HG02759 (cell line): ENCODE measurements at regions not wholly inside any gene's neighbourhood (a gene's known extent, or its start where the extent isn't known, plus 50 kb on each side); places are given as distances from the start of the nearest gene placed in this dataset.

Source experiments
- ATAC-seq: cut with Tn5 transposase; IDR thresholded peaks from one replicate; pipeline ENCODE4 v1.9.1; 2021; ENCODE audit warnings: mild to moderate bottlenecking, moderate library complexity; ENCODE audit not compliant: unreplicated experiment

DNA sequence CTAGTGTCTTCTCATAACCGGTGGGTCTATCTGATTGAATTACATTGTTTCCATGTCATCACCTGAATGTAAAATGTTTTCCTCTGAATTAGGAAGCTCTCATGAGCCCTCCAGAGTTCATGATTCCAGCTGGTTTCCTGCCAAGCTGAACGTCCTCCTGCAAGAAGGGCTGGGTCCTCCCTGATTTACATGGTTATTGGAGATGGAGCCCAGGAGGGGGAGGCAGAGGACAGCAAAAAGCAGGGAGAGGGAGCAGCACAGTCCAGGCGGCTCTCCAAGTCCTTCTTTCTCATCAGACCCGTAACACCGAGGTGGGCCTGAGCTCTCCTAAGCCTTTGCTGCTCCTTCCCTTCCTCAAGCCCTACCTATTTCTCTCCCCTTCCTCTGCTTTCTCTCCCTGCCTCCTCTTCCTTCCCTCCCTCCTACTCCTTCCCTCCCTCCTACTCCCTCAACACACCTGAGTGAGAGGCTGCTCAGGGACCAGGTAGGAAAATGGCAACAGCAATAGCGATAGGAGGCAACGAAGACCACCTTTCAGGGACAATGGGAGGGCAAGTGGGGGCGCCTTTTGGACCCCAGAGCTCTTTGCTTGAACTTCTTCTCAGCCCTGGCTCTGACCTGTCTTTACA lies 265.9 kb downstream of the PRDM2 start:
- no peak for ATAC-seq

DNA sequence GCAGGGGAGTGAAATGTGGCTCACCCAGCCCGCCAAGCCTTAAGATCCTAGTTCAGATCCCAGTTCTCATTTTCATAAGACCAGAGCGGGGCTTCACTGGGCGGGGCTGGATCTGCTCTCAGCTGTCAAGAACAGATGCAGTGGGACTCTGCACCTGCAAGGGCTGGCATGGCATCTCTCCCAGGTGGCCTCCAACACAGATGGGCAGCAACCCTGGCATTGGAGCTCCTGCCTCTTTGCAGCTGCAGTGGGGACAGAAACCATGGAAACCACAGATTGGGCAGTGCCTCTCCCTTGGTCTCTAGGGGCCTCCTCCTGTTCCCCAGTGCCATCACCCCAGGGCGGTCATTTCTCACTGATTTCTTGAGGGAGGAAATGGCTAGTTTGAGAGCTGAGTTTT lies 267.7 kb downstream of the PRDM2 start:
- ATAC-seq = no peak

DNA sequence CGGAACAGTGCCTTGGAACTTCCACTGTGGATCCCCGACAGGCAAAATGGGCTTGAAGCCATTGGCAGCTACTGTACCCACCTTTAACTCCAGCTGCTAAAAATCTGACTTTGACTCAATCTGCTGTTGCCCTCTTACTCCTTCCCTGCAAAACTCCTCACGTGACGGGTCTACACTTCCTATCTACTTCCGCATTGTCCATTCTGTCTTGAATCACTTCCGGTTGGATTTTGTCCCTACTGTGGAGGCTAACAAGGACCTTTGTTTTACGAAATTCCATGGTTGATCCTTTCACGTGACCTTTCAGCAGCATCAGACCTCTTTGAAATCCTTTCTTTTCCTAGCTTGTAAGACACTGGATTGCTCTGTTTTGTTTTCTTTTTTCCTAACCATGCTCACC lies 268.4 kb downstream of the PRDM2 start:
- no peak for ATAC-seq

DNA sequence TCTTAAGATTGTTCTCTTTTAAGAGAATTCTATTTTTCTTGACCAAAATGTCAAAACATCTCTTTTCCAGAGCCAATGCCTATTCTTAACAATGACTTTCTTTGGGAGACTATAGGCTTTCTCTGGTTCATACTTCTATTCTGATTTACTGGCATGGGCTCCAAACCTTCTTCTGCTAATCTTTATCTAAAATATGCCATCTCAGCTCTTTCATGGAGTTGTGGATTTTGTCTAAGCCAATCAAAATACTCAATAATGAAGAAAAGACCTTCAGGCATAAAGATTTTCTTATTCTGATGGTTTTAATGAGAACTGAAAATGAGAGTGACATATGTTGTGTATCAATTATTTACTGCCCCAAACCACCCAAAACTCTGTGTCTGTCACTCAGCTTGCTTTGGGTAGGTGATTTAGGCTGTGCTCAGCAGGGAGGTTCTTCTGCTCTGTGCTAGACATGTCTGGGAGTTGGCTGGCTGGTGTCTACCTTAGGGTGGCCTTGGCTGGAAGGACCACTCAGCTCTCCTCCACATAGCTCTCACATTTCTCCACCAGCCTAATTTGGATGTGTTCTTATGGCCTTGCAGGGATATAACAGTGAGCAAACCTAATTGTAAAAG lies 270.8 kb downstream of the PRDM2 start:
- no peak for ATAC-seq

DNA sequence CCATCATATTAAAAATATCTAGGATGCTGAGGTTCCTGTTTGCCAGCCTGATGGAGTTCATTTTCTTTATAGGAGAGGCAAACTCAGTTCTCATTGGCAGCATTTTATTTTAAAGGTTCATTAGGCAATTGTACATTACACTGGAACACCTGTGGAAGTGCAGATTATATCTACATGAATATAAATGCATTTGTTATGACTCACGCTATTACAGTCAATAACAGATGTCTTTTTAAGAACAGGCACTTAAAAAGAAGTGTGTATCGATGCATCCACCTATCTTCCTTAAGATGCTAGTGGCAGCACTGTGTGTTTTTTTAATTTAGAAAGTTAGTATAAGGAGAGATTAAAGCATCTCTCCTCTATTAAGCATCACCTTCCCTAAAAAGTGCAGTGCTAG lies 276.5 kb downstream of the PRDM2 start:
- ATAC-seq = no peak

DNA sequence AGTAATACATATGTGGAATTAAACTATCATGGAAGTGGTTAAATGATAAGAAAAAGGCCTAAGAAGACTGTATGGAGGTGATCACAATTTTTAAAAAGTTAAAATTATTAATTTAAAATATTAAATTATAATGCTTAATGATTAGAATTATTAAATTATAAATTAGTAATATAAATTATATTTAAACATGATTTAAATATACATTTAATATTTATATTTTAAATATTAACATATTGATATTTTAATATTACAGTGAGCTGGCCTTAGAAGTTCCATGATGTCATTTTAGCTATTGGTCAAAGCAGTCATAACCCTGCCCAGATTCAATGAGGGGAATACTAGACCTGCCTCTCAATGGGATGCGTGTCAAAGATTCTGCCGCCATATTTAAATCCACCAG lies 281.2 kb downstream of the PRDM2 start:
- ATAC-seq = no peak

DNA sequence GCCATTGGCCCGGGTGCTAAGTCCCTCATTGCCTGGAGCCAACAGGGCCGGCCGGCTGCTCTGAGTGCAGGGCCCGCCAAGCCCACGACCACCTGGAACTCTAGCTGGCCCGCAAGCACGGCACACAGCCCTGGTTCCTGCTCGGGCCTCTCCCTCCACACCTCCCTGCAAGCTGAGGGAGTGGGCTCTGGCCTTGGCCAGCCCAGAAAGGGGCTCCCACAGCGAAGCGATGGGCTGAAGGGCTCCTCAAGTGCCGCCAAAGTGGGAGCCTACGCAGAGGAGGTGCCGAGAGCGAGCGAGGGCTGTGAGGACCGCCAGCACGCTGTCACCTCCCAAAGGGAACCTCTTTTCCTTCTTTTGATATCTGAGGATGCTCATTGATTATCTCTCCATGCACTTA lies 283.4 kb downstream of the PRDM2 start:
- ATAC-seq = no peak

DNA sequence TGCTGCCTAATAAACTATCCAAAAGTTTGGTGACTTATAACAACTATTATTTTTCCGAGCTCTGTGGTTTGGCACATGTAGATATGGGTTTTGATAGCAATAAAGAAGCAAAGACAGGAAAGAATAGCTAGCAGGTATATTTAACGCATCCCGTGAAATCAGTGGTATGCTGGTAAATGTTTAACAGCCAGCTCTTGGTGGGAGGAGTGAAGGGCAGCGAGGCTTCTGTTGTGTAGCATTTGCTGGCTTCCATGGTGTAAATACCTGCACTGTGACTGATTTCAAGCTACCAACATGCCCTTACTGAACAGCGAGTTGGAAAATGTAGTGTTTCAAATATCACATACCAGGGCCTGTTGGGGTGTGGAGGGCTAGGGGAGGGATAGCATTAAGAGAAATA lies 291.0 kb downstream of the PRDM2 start:
- ATAC-seq = no peak

DNA sequence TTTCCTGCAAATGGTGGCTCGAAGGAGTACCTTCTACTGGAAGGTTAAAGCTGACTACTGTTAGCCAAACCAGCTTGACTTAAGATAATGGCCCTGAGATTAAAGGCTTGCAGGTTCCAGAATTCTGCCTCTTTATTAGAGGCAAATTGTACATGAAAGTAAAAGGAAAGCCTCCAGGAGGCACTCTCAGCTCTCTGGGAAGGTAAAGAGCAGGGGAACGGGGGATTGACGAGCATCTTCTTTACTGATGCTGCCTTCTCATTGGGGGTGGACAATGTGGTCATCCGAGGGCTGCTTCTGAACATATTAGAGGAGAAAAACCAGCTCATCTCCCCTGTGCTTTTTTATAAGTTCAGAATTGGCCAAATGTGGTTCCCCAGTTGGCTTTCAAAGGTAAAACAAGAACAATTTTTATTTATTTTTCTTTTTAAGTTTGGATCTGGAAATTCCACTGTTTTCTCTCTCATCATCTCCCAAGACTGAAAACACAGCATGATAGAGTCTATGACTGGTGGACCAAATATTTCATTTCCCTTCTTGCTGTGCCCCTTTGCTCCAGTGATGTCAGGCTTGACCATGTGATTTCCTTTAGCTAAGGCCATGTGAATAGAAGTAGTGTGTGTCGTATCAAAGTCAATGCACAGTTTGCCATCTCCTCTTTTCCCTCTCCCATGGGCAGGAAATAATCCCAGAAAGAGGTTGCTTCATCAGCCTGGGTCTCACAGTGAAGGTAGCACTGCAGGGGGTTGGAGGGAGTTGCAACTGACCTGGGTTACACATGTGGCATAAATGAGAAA lies 292.7 kb downstream of the PRDM2 start:
- no peak for ATAC-seq

DNA sequence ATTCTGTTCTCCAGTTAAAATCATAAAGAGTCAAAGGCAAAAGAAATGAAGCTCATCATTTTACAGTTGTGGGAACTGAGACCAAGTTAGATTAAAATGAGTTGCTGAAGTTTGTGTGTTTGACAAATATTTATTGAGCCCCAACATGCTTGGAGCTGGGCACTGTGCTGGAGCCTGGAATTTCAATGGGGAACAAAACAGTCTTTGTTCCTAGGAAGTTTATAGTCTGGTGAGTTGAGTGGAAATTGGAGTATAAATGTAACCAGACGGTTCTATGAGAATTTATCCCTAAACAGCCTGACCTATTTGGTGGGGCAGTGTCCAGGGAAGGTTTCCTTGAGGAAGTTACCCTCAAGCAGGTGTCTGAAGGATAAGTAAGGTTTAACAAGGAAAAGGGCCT lies 294.4 kb downstream of the PRDM2 start:
- no peak for ATAC-seq

DNA sequence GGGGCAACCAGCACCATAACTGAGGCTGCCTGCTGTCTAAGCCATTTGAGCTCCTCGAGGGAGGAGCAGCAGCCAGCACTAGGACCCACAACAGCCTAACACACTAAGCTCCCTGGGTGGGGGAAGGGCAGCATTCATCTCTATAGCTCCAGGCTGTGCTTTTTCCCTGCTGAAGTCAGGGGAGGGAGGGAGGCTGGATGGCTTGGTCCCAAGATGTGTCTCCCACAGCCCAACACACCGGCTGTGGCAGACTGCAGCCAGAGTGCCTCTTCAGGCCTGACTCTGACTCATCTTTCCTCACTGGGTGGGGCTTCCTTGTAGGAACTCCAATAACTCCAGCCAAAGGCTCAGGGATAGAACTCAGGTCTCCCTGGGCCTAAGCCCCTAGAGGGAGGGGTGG lies 296.3 kb downstream of the PRDM2 start:
- ATAC-seq = no peak

DNA sequence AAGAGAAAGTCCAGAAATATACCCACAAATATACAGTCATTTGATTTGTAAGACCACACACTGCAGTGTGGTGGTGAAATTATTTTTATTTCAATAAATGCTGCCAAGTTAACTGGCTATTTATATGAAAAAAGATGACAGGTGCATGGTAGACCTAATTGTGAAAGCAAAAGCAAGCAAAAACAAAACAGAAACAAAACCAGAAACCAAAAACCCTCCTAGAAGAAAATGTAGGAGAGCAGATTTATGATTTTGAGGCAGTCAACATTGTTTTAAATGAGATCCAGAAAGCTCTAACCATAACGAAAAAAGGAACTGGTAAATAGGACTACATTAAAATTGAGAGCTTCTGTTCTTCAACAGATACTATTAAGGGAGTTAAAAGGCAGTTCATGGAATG lies 303.6 kb downstream of the PRDM2 start:
- ATAC-seq = no peak

DNA sequence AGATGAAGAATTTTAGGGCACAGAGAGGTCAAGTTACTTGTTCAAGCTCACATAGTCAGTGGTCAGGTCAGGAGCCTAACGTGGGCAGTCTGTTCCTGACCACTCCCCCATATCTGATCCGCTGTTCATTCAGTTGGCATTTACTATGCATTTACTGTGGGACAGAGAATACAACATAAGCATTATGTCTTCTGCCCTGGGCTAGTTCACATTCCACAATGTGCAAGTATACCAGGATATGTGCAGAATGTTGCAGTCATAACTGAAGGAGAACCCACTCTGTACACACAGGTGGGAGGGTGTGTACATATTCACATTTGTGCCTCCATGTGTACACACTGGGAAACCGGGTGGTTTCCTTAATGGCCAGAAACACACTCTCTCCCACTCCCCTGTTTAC lies 309.6 kb downstream of the PRDM2 start:
- ATAC-seq = no peak

DNA sequence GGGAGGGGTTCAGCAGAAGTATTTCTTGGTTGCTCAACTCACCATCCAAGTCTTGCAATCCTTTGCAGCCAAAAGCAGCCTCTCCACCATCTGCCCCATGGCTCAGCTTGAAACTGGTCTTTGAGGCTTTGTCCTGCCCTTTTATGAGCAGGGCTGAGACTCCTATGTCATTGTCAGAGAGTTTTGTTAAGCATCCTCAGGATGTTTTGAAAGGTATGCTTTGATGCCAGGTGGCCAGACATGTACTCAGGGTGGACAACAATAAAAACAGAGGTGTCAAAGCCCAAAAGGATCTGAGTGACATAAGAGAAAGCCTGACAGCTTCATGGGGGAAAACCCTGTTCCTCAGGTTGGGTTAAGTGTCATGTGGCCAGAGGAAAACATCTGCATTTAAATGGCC lies 310.5 kb downstream of the PRDM2 start:
- no peak for ATAC-seq

DNA sequence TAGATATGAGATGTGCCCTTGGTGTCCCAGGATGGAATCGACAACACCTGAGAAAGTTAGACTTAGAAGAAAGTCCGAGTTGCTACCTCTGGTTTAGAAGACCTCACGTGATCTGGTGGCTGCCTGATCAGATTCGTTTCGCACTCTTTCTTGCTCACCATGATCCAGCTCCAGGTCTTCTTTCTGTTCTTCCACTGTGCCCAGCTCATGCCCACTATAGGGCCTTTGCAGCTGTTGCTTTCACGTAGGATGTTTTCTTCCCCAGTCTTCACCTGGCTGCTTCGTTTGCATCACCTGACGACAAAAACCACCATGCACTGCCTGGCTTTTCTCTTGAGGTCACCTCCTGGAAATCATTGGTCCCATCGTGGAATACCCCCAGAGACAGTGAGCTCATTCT lies 311.1 kb downstream of the PRDM2 start:
- ATAC-seq = no peak

DNA sequence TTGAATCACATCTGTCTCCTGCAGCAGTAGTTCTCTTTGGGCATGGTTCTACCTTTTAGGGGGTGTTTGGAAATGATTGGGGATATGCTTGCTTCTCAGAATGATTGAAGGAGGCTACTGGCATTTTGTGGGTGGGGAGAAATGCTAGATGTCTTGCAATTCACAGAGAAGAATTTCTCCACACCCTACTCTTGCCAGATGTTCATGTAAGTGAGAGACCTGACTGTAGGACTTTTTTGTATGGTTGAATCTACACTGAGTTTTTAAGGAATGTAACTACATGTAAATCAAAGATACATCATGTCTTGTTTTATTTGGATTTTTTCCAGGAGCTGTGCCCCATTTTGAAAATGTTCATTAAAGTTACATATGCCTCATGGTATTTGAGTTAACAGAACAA lies 311.9 kb downstream of the PRDM2 start:
- ATAC-seq = no peak

DNA sequence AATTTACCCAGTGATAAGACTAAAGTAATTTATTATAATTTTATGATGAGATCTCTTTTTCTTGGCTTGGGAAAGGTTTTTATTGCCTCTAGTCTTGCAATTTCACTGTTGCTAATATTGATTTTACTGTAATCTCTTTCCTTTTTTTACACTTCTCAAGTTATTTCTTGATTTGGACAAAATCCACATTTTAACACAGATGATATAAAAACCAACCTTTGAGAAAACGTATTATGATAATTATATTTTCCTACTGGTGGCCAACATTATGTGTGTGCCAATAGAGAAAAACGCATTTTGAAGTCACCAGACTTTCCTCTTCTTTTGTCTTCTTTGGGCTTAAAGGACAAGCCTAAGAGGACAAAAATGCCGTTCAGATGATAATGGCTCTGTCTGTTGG lies 314.9 kb downstream of the PRDM2 start:
- no peak for ATAC-seq

DNA sequence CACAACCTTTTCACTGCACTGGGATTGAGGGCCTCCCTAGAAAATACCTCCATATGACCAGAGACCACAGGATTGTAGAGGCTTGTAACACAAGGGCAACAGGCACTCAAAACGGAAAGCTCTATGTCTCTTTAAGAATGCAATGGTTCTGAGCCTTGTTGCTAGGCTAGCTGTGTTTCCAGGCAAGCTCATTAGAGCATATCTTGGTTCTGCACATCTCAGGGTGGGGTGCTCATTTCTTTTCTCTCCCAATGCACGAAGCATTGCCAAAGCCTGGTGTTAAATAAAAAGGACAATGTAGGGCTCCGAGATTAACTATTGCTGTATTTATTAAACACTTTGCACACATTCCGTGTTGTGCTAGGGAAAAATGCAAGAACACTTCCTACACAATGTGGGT lies 315.9 kb downstream of the PRDM2 start:
- no peak for ATAC-seq

DNA sequence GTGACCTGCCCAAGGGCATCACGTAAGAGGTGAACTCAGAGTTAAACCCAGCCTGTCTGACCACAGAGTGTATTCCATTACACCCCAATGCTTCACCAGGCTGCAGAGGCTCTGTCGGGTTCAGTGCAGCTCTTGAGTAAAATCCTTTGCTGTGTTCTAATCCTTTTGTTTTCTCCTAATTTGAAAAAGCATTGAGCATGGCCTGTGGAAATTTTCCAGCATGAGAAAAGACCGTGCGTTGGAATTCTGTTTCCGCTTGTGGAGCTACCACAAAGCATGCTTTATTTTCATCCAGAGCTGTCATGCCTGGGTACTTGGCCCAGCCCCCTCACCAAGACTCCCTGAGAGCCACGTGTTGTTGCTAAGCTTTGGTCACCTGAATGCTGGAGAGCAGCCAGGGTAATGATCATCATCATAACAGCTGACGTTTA lies 317.6 kb downstream of the PRDM2 start:
- no peak for ATAC-seq

DNA sequence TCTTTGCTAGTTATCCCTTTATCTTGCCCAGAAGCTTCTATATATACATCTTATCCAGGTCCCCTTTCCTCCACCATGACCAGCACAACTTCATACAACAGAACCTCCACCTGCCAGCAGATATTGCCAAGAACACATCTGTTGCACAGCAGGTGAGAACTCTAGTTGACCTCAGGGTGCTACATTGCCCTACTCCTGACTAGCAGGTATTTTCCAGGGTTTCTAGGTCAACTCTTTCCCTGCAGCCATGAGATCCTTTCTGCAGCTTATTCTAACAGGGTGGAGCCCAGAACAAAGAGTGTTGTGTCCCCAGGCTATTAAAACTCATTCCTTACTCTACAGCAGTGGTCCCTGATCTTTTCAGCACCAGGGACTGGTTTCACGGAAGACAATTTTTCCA lies 319.5 kb downstream of the PRDM2 start:
- no peak for ATAC-seq

DNA sequence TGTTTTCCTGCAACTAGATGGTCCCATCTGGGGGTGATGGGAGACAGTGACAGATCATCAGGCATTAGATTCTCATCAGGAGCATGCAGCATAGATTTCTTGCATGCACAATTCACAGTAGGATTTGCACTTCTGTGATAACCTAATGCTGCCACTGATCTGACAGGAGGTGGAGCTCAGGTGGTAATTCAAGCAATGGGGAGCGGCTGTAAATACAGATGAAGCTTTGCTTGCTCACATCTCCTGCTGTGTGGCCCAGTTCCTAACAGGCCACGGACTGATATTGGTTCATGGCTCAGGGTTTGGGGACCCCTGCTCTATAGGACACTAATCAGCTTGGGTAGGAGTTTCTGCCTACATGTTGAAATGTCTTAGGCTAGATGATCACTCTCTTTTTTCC lies 320.0 kb downstream of the PRDM2 start:
- ATAC-seq = no peak

DNA sequence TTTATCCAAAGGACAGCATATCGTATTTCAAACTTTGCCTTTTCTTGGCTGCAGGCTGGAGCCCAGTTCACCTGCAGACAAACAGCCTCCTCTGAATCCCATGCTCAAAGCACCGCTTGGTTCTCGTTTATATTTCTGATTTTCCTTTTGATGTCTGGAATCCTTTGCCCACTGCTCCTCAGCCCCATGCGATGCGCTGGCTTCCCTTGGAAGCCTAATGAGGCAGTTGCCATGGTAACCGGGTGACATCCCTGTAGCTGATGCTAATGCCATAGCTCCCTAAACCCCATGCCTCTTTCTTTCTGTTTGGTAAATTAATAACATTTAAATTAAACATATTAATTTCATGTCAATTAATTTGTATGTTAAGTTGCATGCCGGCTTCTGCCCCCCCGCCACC lies 327.1 kb downstream of the PRDM2 start:
- no peak for ATAC-seq
